Neural cell (in vitro differentiated cells): ENCODE measurements at regions not wholly inside any gene's neighbourhood (a gene's known extent, or its start where the extent isn't known, plus 50 kb on each side); places are given as distances from the start of the nearest gene placed in this dataset.

Source experiments
- H2AFZ ChIP-seq: fragments of 200-600, 300-800 bp; sonication (generic), shearing (Covaris generic); 2 replicates; pipeline ENCODE4 v1.6.0; 2014; ENCODE audit warnings: low read depth, mild to moderate bottlenecking, antibody characterized with exemption, low read length, moderate library complexity
- H3F3A ChIP-seq: fragments of 200-600 bp; shearing (Covaris generic); 2 replicates; pipeline ENCODE4 v1.6.1; 2016; ENCODE audit warnings: mild to moderate bottlenecking, moderate library complexity, mixed read lengths, antibody characterized with exemption, low read length; ENCODE audit not compliant: insufficient read depth, poor library complexity, severe bottlenecking
- H3K27ac ChIP-seq: fragments of 200-600, 300-800 bp; sonication (generic), shearing (Covaris generic); 2 replicates; pipeline ENCODE4 v1.5.1; 2014; ENCODE audit warnings: mild to moderate bottlenecking, low read length, moderate library complexity
- H3K27me3 ChIP-seq: fragments of 300-800, 200-600 bp; sonication (generic), shearing (Covaris generic); 2 replicates; pipeline ENCODE4 v1.6.0; 2014; ENCODE audit warnings: mild to moderate bottlenecking, low read depth, low read length, moderate library complexity; ENCODE audit not compliant: insufficient read depth
- H3K36me3 ChIP-seq: fragments of 300-800, 200-600 bp; sonication (generic), shearing (Covaris generic); 2 replicates; pipeline ENCODE4 v1.5.1; 2014; ENCODE audit warnings: mild to moderate bottlenecking, antibody characterized with exemption, low read length, moderate library complexity; ENCODE audit not compliant: insufficient read depth
- H3K4me2 ChIP-seq: fragments of 300-800, 200-600 bp; sonication (generic), shearing (Covaris generic); 2 replicates; pipeline ENCODE4 v1.6.0; 2014; ENCODE audit warnings: mild to moderate bottlenecking, low read length
- H3K4me3 ChIP-seq: fragments of 300-800, 200-600 bp; sonication (generic), shearing (Covaris generic); 2 replicates; pipeline ENCODE4 v1.5.1; 2014; ENCODE audit warnings: mild to moderate bottlenecking, low read length, moderate library complexity
- H3K79me2 ChIP-seq: fragments of 200-600 bp; shearing (Covaris generic); replicated peaks from 2 replicates; pipeline ENCODE4 v1.6.0; 2014; ENCODE audit warnings: mild to moderate bottlenecking, low read length, moderate library complexity; ENCODE audit not compliant: insufficient read depth
- H3K9ac ChIP-seq: fragments of 300-800, 200-600 bp; sonication (generic), shearing (Covaris generic); 2 replicates; pipeline ENCODE4 v1.6.1; 2016; ENCODE audit warnings: mild to moderate bottlenecking, low read length, mixed read lengths
- H3K9me2 ChIP-seq: fragments of 200-600 bp; shearing (Covaris generic); 2 replicates; pipeline ENCODE4 v1.6.1; 2016; ENCODE audit warnings: mild to moderate bottlenecking, low read length, mixed read lengths; ENCODE audit not compliant: insufficient read depth
- H3K9me3 ChIP-seq: fragments of 200-600, 300-800 bp; sonication (generic), shearing (Covaris generic); 2 replicates; pipeline ENCODE4 v1.6.1; 2016; ENCODE audit warnings: mild to moderate bottlenecking, mixed run types, low read length, moderate library complexity, mixed read lengths
- H4K20me1 ChIP-seq: fragments of 200-600 bp; shearing (Covaris generic); 2 replicates; pipeline ENCODE4 v1.6.1; 2016; ENCODE audit warnings: mild to moderate bottlenecking, mixed run types; ENCODE audit not compliant: insufficient read depth
- CTCF ChIP-seq: fragments of 450-650 bp; IDR thresholded peaks from 2 replicates; pipeline ENCODE4 v1.5.1; 2014; ENCODE audit warnings: antibody characterized with exemption, mild to moderate bottlenecking, moderate library complexity; ENCODE audit not compliant: poor library complexity, severe bottlenecking
- EP300 ChIP-seq: fragments of 450-650 bp; conservative IDR thresholded peaks from 2 replicates; pipeline ENCODE4 v1.6.1; 2014; ENCODE audit warnings: antibody characterized with exemption, mild to moderate bottlenecking, moderate library complexity; ENCODE audit not compliant: poor library complexity, severe bottlenecking
- EZH2 ChIP-seq: fragments of 200-600, 300-800 bp; shearing (Covaris generic), sonication (generic); IDR thresholded peaks from 2 replicates; pipeline ENCODE4 v1.6.1; 2014; ENCODE audit warnings: antibody characterized with exemption, low read length, borderline replicate concordance, mild to moderate bottlenecking; ENCODE audit not compliant: insufficient read depth, poor library complexity, severe bottlenecking
- MXI1 ChIP-seq: fragments of 450-650 bp; conservative IDR thresholded peaks from 2 replicates; pipeline ENCODE4 v1.6.1; 2014; ENCODE audit warnings: antibody characterized with exemption, mild to moderate bottlenecking; ENCODE audit not compliant: poor library complexity, severe bottlenecking
- POLR2AphosphoS5 ChIP-seq: IDR thresholded peaks from 2 replicates; pipeline ENCODE4 v1.6.1; 2012
- RAD21 ChIP-seq: fragments of 450-650 bp; conservative IDR thresholded peaks from 2 replicates; pipeline ENCODE4 v1.6.1; 2014; ENCODE audit warnings: antibody characterized with exemption, mild to moderate bottlenecking, moderate library complexity
- REST ChIP-seq: IDR thresholded peaks from 2 replicates; pipeline ENCODE4 v1.6.1; 2012; ENCODE audit warnings: borderline replicate concordance
- SMC3 ChIP-seq: fragments of 450-650 bp; conservative IDR thresholded peaks from 2 replicates; pipeline ENCODE4 v1.6.1; 2014; ENCODE audit warnings: antibody characterized with exemption, mild to moderate bottlenecking, moderate library complexity; ENCODE audit not compliant: poor library complexity
- TAF1 ChIP-seq: IDR thresholded peaks from 2 replicates; pipeline ENCODE4 v1.6.1; 2012; ENCODE audit warnings: low read depth

- no peak overlapping the region for H3K9ac ChIP-seq
- H3K9me2 ChIP-seq, result no peaks in the 10 kb centered on the region
- H4K20me1 ChIP-seq, result no peaks in the 10 kb centered on the region
- H3K27ac ChIP-seq, result no peak overlapping the region
- H3K4me3 ChIP-seq, result no peak overlapping the region
- H3K4me2 ChIP-seq, result no peak overlapping the region
- no peaks in the 10 kb centered on the region for H3K9me3 ChIP-seq
- no peaks in the 10 kb centered on the region for H3K36me3 ChIP-seq
- H3K79me2 ChIP-seq, result no peaks in the 10 kb centered on the region
- H3F3A ChIP-seq, result no peaks in the 10 kb centered on the region
- TF ChIP-seq TAF1 (no peak), RAD21 (no peak), SMC3 (no peak), CTCF (no peak), EP300 (no peak), REST (no peak), MXI1 (no peak), EZH2 (no peak), POLR2AphosphoS5 (no peak)
- H2AFZ ChIP-seq, result no peak overlapping the region
- H3K27me3 ChIP-seq, result no peaks in the 10 kb centered on the region
Measured at GRCh38 chr12:58811346-58811745, 109.0 kb downstream of the LRIG3 start.

GRCh38 chr12:58812214-58812613 lies 108.1 kb downstream of the LRIG3 start:
- Histone ChIP-seq H3K36me3 (no peaks in the 10 kb centered on the region), H3K9me2 (no peaks in the 10 kb centered on the region), H2AFZ (no peak overlapping the region), H3K9ac (no peak overlapping the region), H3K4me2 (no peak overlapping the region), H3K4me3 (no peak overlapping the region), H3K9me3 (no peaks in the 10 kb centered on the region), H3K27ac (no peak overlapping the region), H3K27me3 (no peaks in the 10 kb centered on the region), H3K79me2 (no peaks in the 10 kb centered on the region), H4K20me1 (no peaks in the 10 kb centered on the region), H3F3A (no peaks in the 10 kb centered on the region)
- TF ChIP-seq REST (no peak), POLR2AphosphoS5 (no peak), EZH2 (no peak), EP300 (no peak), CTCF (no peak), SMC3 (no peak), MXI1 (no peak), TAF1 (no peak), RAD21 (no peak)
